Upper lobe of right lung (tissue), 1 donor: ENCODE measurements at regions not wholly inside any gene's neighbourhood (a gene's known extent, or its start where the extent isn't known, plus 50 kb on each side); places are given as distances from the start of the nearest gene placed in this dataset.
A peak's percentile ranks its signal among the peaks of the same experiment; 100 is the strongest.
"Not testable (repeated sequence)": the region's sequence is repeated elsewhere in the genome, so short reads cannot be mapped to it uniquely, and the experiment has no call there.

Experiments
- ATAC-seq: fragments of 200-7000 bp; cut with Tn5 transposase; one replicate; pipeline ENCODE4 v1.9.1; 2020; ENCODE audit warnings: mild to moderate bottlenecking, moderate library complexity
- DNase-seq: peaks from one replicate; pipeline ENCODE4 v3.0.0-alpha.2; 2020
- H3K27ac ChIP-seq: fragments of 200-600 bp; one replicate; pipeline ENCODE4 v1.8.0; 2022
- H3K27me3 ChIP-seq: fragments of 200-600 bp; one replicate; pipeline ENCODE4 v1.8.0; 2022; ENCODE audit warnings: mild to moderate bottlenecking
- H3K36me3 ChIP-seq: fragments of 200-600 bp; one replicate; pipeline ENCODE4 v1.8.0; 2022
- H3K4me1 ChIP-seq: fragments of 200-600 bp; one replicate; pipeline ENCODE4 v1.8.0; 2022
- H3K4me3 ChIP-seq: fragments of 200-600 bp; one replicate; pipeline ENCODE4 v1.8.0; 2022; ENCODE audit warnings: mild to moderate bottlenecking
- H3K9me3 ChIP-seq: fragments of 200-600 bp; one replicate; pipeline ENCODE4 v1.8.0; 2022
- CTCF ChIP-seq: fragments of 200-600 bp; IDR thresholded peaks from one replicate; pipeline ENCODE4 v1.8.0; 2022; ENCODE audit warnings: antibody characterized with exemption
- intact Hi-C: fragments of 100-400 bp; cut with DNase I; formaldehyde crosslinking; loops from one replicate; pipeline ENCODE4 v1.11.0; 2022
- donor health status: DM: no; HTN: yes; CAD: no; lungs with severe emphysema.

GRCh38 chr4:130073145-130073790 lies 977.3 kb downstream of the C4orf33 start:
- no peaks in the 10 kb centered on the region for H3K27me3 ChIP-seq
- H3K36me3 ChIP-seq, result no peaks in the 10 kb centered on the region
- TF ChIP-seq CTCF, result no peak
- no peak for ATAC-seq
- H3K9me3 ChIP-seq, result no peaks in the 10 kb centered on the region
- no peak for DNase-seq
- H3K4me3 ChIP-seq, result no peak overlapping the region
- no peaks in the 10 kb centered on the region for H3K4me1 ChIP-seq
- H3K27ac ChIP-seq, result no peak overlapping the region
- intact Hi-C loops, result no loop called here

- Histone ChIP-seq H3K4me1 (no peaks in the 10 kb centered on the region), H3K9me3 (no peaks in the 10 kb centered on the region), H3K27me3 (no peaks in the 10 kb centered on the region), H3K36me3 (no peaks in the 10 kb centered on the region), H3K4me3 (no peak overlapping the region), H3K27ac (no peak overlapping the region)
- TF ChIP-seq CTCF, result no peak
- DNase-seq (no peak), ATAC-seq (no peak)
- intact Hi-C loops, result no loop called here
Observed at GRCh38 chr4:130074096-130074495, 978.1 kb downstream of the C4orf33 start.

- no peaks in the 10 kb centered on the region for H3K9me3 ChIP-seq
- intact Hi-C loops, result no loop called here
- no peaks in the 10 kb centered on the region for H3K27me3 ChIP-seq
- no peak for ATAC-seq
- TF ChIP-seq CTCF, result no peak
- H3K36me3 ChIP-seq, result no peaks in the 10 kb centered on the region
- H3K4me1 ChIP-seq, result no peaks in the 10 kb centered on the region
- no peak overlapping the region for H3K27ac ChIP-seq
- H3K4me3 ChIP-seq, result no peak overlapping the region
- DNase-seq, result no peak
Observed at GRCh38 chr4:130077275-130077674, 981.3 kb downstream of the C4orf33 start.

GRCh38 chr4:130079027-130079426 lies 983.1 kb downstream of the C4orf33 start:
- intact Hi-C loops, H3K27ac ChIP-seq, DNase-seq, H3K9me3 ChIP-seq, H3K4me3 ChIP-seq, ATAC-seq, H3K27me3 ChIP-seq, H3K36me3 ChIP-seq, H3K4me1 ChIP-seq: not testable (repeated sequence)

GRCh38 chr4:130080872-130081451 lies 985.0 kb downstream of the C4orf33 start:
- intact Hi-C loops, result no loop called here
- Histone ChIP-seq H3K27ac (no peak overlapping the region), H3K9me3 (no peaks in the 10 kb centered on the region), H3K4me1 (no peaks in the 10 kb centered on the region), H3K36me3 (no peaks in the 10 kb centered on the region), H3K4me3 (no peak overlapping the region), H3K27me3 (no peaks in the 10 kb centered on the region)
- no peak for TF ChIP-seq CTCF
- ATAC-seq (no peak), DNase-seq (no peak)

GRCh38 chr4:130090427-130090826 lies 994.5 kb downstream of the C4orf33 start:
- Histone ChIP-seq H3K36me3 (no peaks in the 10 kb centered on the region), H3K27ac (no peak overlapping the region), H3K4me1 (no peaks in the 10 kb centered on the region), H3K4me3 (no peak overlapping the region), H3K27me3 (no peaks in the 10 kb centered on the region), H3K9me3 (no peaks in the 10 kb centered on the region)
- ATAC-seq, result peak; percentile 28
- intact Hi-C loops, result no loop called here
- no peak for TF ChIP-seq CTCF
- peak; percentile 59 for DNase-seq
